Neural progenitor cell (in vitro differentiated cells): ENCODE measurements at regions not wholly inside any gene's neighbourhood (a gene's known extent, or its start where the extent isn't known, plus 50 kb on each side); places are given as distances from the start of the nearest gene placed in this dataset.

ENCODE experiments used
- DNase-seq: peaks from one replicate; pipeline ENCODE4 v3.0.0-alpha.2; 2016; ENCODE audit warnings: low spot score
- H2AFZ ChIP-seq: fragments of 200-600 bp; sonication (generic); replicated peaks from 2 replicates; pipeline ENCODE4 v1.6.1; 2016; ENCODE audit warnings: antibody characterized with exemption
- H3F3A ChIP-seq: fragments of 200-600 bp; sonication (generic); 2 replicates; pipeline ENCODE4 v1.6.1; 2016; ENCODE audit warnings: antibody characterized with exemption, low read depth
- H3K27ac ChIP-seq: fragments of 200-600 bp; sonication (generic); 2 replicates; pipeline ENCODE4 v1.5.1; 2016; ENCODE audit warnings: mild to moderate bottlenecking
- H3K27me3 ChIP-seq: fragments of 200-600 bp; sonication (generic); 2 replicates; pipeline ENCODE4 v1.6.1; 2016; ENCODE audit warnings: mild to moderate bottlenecking, moderate library complexity
- H3K36me3 ChIP-seq: fragments of 200-600 bp; sonication (generic); 2 replicates; pipeline ENCODE4 v1.5.1; 2016
- H3K4me1 ChIP-seq: fragments of 200-600 bp; sonication (generic); 2 replicates; pipeline ENCODE4 v1.6.1; 2016; ENCODE audit warnings: mixed run types
- H3K4me2 ChIP-seq: fragments of 200-600 bp; sonication (generic); 2 replicates; pipeline ENCODE4 v1.6.1; 2016
- H3K4me3 ChIP-seq: fragments of 200-600 bp; sonication (generic); 2 replicates; pipeline ENCODE4 v1.5.1; 2016
- H3K79me2 ChIP-seq: fragments of 200-600 bp; sonication (generic); 2 replicates; pipeline ENCODE4 v1.6.1; 2016; ENCODE audit warnings: low read depth
- H3K9ac ChIP-seq: fragments of 200-600 bp; sonication (generic); 2 replicates; pipeline ENCODE4 v1.6.1; 2016
- H3K9me3 ChIP-seq: fragments of 200-600 bp; sonication (generic); 2 replicates; pipeline ENCODE4 v1.5.1; 2016; ENCODE audit warnings: low read depth
- H4K20me1 ChIP-seq: fragments of 200-600 bp; sonication (generic); 2 replicates; pipeline ENCODE4 v1.6.1; 2016; ENCODE audit warnings: low read depth
- H3K27ac Mint-ChIP-seq: 3 replicates; pipeline ENCODE4 v1.8.0; 2021; ENCODE audit warnings: mixed read lengths
- H3K27me3 Mint-ChIP-seq: 2 replicates; pipeline ENCODE4 v1.8.0; 2022; ENCODE audit warnings: low read depth, mild to moderate bottlenecking, inconsistent platforms, moderate library complexity, mixed read lengths; ENCODE audit not compliant: insufficient read depth
- H3K36me3 Mint-ChIP-seq: 3 replicates; pipeline ENCODE4 v1.8.0; 2021; ENCODE audit warnings: mixed read lengths
- H3K4me1 Mint-ChIP-seq: 3 replicates; pipeline ENCODE4 v1.8.0; 2021; ENCODE audit warnings: mixed read lengths
- H3K4me3 Mint-ChIP-seq: 3 replicates; pipeline ENCODE4 v1.8.0; 2021; ENCODE audit warnings: mild to moderate bottlenecking, moderate library complexity, mixed read lengths
- H3K9me3 Mint-ChIP-seq: 3 replicates; pipeline ENCODE4 v1.8.0; 2020; ENCODE audit warnings: mixed read lengths
- CTCF ChIP-seq: fragments of 200-600 bp; sonication (generic); IDR thresholded peaks from 2 replicates; pipeline ENCODE4 v1.5.1; 2017; ENCODE audit warnings: antibody characterized with exemption, mild to moderate bottlenecking
- EZH2 ChIP-seq: fragments of 200-600 bp; sonication (generic); IDR thresholded peaks from 2 replicates; pipeline ENCODE4 v1.6.1; 2017; ENCODE audit warnings: antibody characterized with exemption, mild to moderate bottlenecking, moderate library complexity
- EZH2phosphoT487 ChIP-seq: fragments of 200-600 bp; sonication (generic); IDR thresholded peaks from 2 replicates; pipeline ENCODE4 v1.6.1; 2017; ENCODE audit warnings: antibody characterized with exemption

- Histone ChIP-seq H2AFZ (no peak overlapping the region), H3K27me3 (no peaks in the 10 kb centered on the region), H3K9me3 (no peaks in the 10 kb centered on the region), H3K27ac (no peak overlapping the region), H3K79me2 (no peaks in the 10 kb centered on the region), H3K4me3 (no peak overlapping the region), H3K9ac (no peak overlapping the region), H3F3A (no peaks in the 10 kb centered on the region), H3K36me3 (no peaks in the 10 kb centered on the region), H3K4me2 (no peak overlapping the region), H3K4me1 (no peaks in the 10 kb centered on the region), H4K20me1 (no peaks in the 10 kb centered on the region)
- no peaks in the 10 kb centered on the region for H3K27me3 Mint-ChIP-seq
- no peaks in the 10 kb centered on the region for H3K4me1 Mint-ChIP-seq
- no peak for TF ChIP-seq EZH2
- no peak for TF ChIP-seq CTCF
- no peak for TF ChIP-seq EZH2phosphoT487
- H3K4me3 Mint-ChIP-seq, result no peak overlapping the region
- H3K36me3 Mint-ChIP-seq, result peaks cover 2% of the 10 kb centered on the region
- H3K9me3 Mint-ChIP-seq, result peaks cover 6% of the 10 kb centered on the region
- H3K27ac Mint-ChIP-seq, result no peak overlapping the region
- DNase-seq, result no peak
Observed at GRCh38 chr12:71295953-71296352, 138.2 kb upstream of the TSPAN8 start.

GRCh38 chr12:71291746-71292145 lies 133.9 kb upstream of the TSPAN8 start:
- no peaks in the 10 kb centered on the region for H3K9me3 ChIP-seq
- no peak overlapping the region for H3K4me2 ChIP-seq
- no peaks in the 10 kb centered on the region for H3F3A ChIP-seq
- no peak overlapping the region for H3K27ac Mint-ChIP-seq
- no peaks in the 10 kb centered on the region for H3K79me2 ChIP-seq
- H3K27me3 Mint-ChIP-seq, result no peaks in the 10 kb centered on the region
- TF ChIP-seq EZH2phosphoT487 (no peak), CTCF (no peak), EZH2 (no peak)
- H3K4me1 Mint-ChIP-seq, result no peaks in the 10 kb centered on the region
- H3K27ac ChIP-seq, result no peak overlapping the region
- no peak overlapping the region for H3K4me3 Mint-ChIP-seq
- no peak overlapping the region for H3K9ac ChIP-seq
- H2AFZ ChIP-seq, result no peak overlapping the region
- H3K36me3 Mint-ChIP-seq, result peaks cover 2% of the 10 kb centered on the region
- no peaks in the 10 kb centered on the region for H4K20me1 ChIP-seq
- DNase-seq, result no peak
- no peaks in the 10 kb centered on the region for H3K36me3 ChIP-seq
- peaks cover 9% of the 10 kb centered on the region for H3K9me3 Mint-ChIP-seq
- H3K27me3 ChIP-seq, result no peaks in the 10 kb centered on the region
- H3K4me1 ChIP-seq, result no peaks in the 10 kb centered on the region
- H3K4me3 ChIP-seq, result no peak overlapping the region

GRCh38 chr12:71283883-71284282 lies 126.1 kb upstream of the TSPAN8 start:
- no peak for DNase-seq
- no peaks in the 10 kb centered on the region for H4K20me1 ChIP-seq
- no peaks in the 10 kb centered on the region for H3K79me2 ChIP-seq
- no peak overlapping the region for H3K4me3 Mint-ChIP-seq
- no peaks in the 10 kb centered on the region for H3K27me3 Mint-ChIP-seq
- no peak overlapping the region for H3K4me3 ChIP-seq
- H3K27ac Mint-ChIP-seq, result no peak overlapping the region
- H3K9ac ChIP-seq, result no peak overlapping the region
- H3K4me1 Mint-ChIP-seq, result peaks cover 7% of the 10 kb centered on the region
- no peaks in the 10 kb centered on the region for H3K9me3 Mint-ChIP-seq
- H3K27ac ChIP-seq, result no peak overlapping the region
- no peak overlapping the region for H2AFZ ChIP-seq
- H3K36me3 Mint-ChIP-seq, result no peaks in the 10 kb centered on the region
- H3K4me2 ChIP-seq, result no peak overlapping the region
- no peaks in the 10 kb centered on the region for H3K9me3 ChIP-seq
- H3K36me3 ChIP-seq, result no peaks in the 10 kb centered on the region
- peaks cover 9% of the 10 kb centered on the region for H3K4me1 ChIP-seq
- H3K27me3 ChIP-seq, result no peaks in the 10 kb centered on the region
- no peak for TF ChIP-seq CTCF
- no peak for TF ChIP-seq EZH2phosphoT487
- no peak for TF ChIP-seq EZH2
- no peaks in the 10 kb centered on the region for H3F3A ChIP-seq

GRCh38 chr12:71282925-71283324 lies 125.1 kb upstream of the TSPAN8 start:
- Mint-ChIP-seq H3K27me3 (no peaks in the 10 kb centered on the region), H3K4me1 (peaks cover 7% of the 10 kb centered on the region), H3K36me3 (no peaks in the 10 kb centered on the region), H3K9me3 (no peaks in the 10 kb centered on the region), H3K27ac (no peak overlapping the region), H3K4me3 (no peak overlapping the region)
- H3K27ac ChIP-seq, result no peak overlapping the region
- H3K9me3 ChIP-seq, result no peaks in the 10 kb centered on the region
- no peak overlapping the region for H3K9ac ChIP-seq
- no peaks in the 10 kb centered on the region for H3K79me2 ChIP-seq
- H3K4me2 ChIP-seq, result no peak overlapping the region
- no peak overlapping the region for H3K4me3 ChIP-seq
- DNase-seq, result no peak
- TF ChIP-seq EZH2phosphoT487, result no peak
- no peak for TF ChIP-seq EZH2
- TF ChIP-seq CTCF, result no peak
- H2AFZ ChIP-seq, result no peak overlapping the region
- H4K20me1 ChIP-seq, result no peaks in the 10 kb centered on the region
- H3K4me1 ChIP-seq, result peaks cover 9% of the 10 kb centered on the region
- H3K36me3 ChIP-seq, result no peaks in the 10 kb centered on the region
- H3F3A ChIP-seq, result no peaks in the 10 kb centered on the region
- no peaks in the 10 kb centered on the region for H3K27me3 ChIP-seq
